Stimulated activated naive CD4-positive, alpha-beta T cell (primary cell): ENCODE measurements at regions not wholly inside any gene's neighbourhood (a gene's known extent, or its start where the extent isn't known, plus 50 kb on each side); places are given as distances from the start of the nearest gene placed in this dataset.
"Not testable (repeated sequence)": the region's sequence is repeated elsewhere in the genome, so short reads cannot be mapped to it uniquely, and the experiment has no call there.

Experiments
- DNase-seq, 6 experiments: peaks; one replicate each; lab custom pipeline; 2025; lab: John Stamatoyannopoulos, UW

- no peak for DNase-seq
These were observed 373.6 kb upstream of the NRSN1 start for GRCh38 chr6:23752414-23752813.

- DNase-seq = no peak
These were observed 371.8 kb upstream of the NRSN1 start for GRCh38 chr6:23754197-23754596.

GRCh38 chr6:23775127-23775526, 350.9 kb upstream of the NRSN1 start:
- DNase-seq = no peak

GRCh38 chr6:23783901-23784300, 342.1 kb upstream of the NRSN1 start:
- no peak for DNase-seq

GRCh38 chr6:23784301-23784919, 341.6 kb upstream of the NRSN1 start:
- no peak for DNase-seq

GRCh38 chr6:23790756-23791155, 335.3 kb upstream of the NRSN1 start:
- no peak for DNase-seq

GRCh38 chr6:23797041-23797440, 329.0 kb upstream of the NRSN1 start:
- DNase-seq = no peak

- DNase-seq = not testable (repeated sequence)
These were observed 321.7 kb upstream of the NRSN1 start for GRCh38 chr6:23804289-23804688.

GRCh38 chr6:23821141-23821540, 304.9 kb upstream of the NRSN1 start:
- not testable (repeated sequence) for DNase-seq

- no peak for DNase-seq
These were observed 302.6 kb upstream of the NRSN1 start for GRCh38 chr6:23823421-23823820.

GRCh38 chr6:23826572-23826971, 299.4 kb upstream of the NRSN1 start:
- no peak for DNase-seq

GRCh38 chr6:23828861-23829260, 297.2 kb upstream of the NRSN1 start:
- DNase-seq = no peak

GRCh38 chr6:23841116-23841515, 284.9 kb upstream of the NRSN1 start:
- DNase-seq = no peak

- DNase-seq = no peak
These were observed 283.3 kb upstream of the NRSN1 start for GRCh38 chr6:23842760-23843159.

GRCh38 chr6:23851522-23851921, 274.5 kb upstream of the NRSN1 start:
- DNase-seq = no peak

- not testable (repeated sequence) for DNase-seq
These were observed 272.4 kb upstream of the NRSN1 start for GRCh38 chr6:23853566-23854133.

GRCh38 chr6:23854154-23854553, 271.9 kb upstream of the NRSN1 start:
- DNase-seq = not testable (repeated sequence)

- DNase-seq = no peak
These were observed 270.4 kb upstream of the NRSN1 start for GRCh38 chr6:23855497-23856116.

GRCh38 chr6:23870496-23870895, 255.5 kb upstream of the NRSN1 start:
- no peak for DNase-seq

GRCh38 chr6:23873161-23873560, 252.9 kb upstream of the NRSN1 start:
- DNase-seq = no peak

GRCh38 chr6:23875006-23875405, 251.0 kb upstream of the NRSN1 start:
- DNase-seq = no peak

- no peak for DNase-seq
These were observed 246.2 kb upstream of the NRSN1 start for GRCh38 chr6:23879816-23880215.

GRCh38 chr6:23890543-23891227, 235.3 kb upstream of the NRSN1 start:
- no peak for DNase-seq
